Stimulated activated CD8-positive, alpha-beta memory T cell treated with anti-CD3 and anti-CD28 coated beads, Interleukin-7, amount 100 ng/mL, for 4 hours (primary cell): ENCODE measurements at regions not wholly inside any gene's neighbourhood (a gene's known extent, or its start where the extent isn't known, plus 50 kb on each side); places are given as distances from the start of the nearest gene placed in this dataset.
"Not testable (repeated sequence)": the region's sequence is repeated elsewhere in the genome, so short reads cannot be mapped to it uniquely, and the experiment has no call there.

Experiments used
- DNase-seq, 2 donors: peaks; one replicate each; pipeline ENCODE4 v3.0.0-alpha.2; 2020; ENCODE audit warnings: low read depth in 2 of 2

- DNase-seq = no peak
Measured at GRCh38 chr17:20941872-20942271, 100.9 kb downstream of the USP22 start.

GRCh38 chr17:20944014-20944865, 98.6 kb downstream of the USP22 start:
- DNase-seq = no peak

- DNase-seq = not testable (repeated sequence)
Measured at GRCh38 chr17:20947708-20948107, 95.1 kb downstream of the USP22 start.

GRCh38 chr17:20948984-20949777, 93.6 kb downstream of the USP22 start:
- DNase-seq = no peak
